ENCODE measurements at regions not wholly inside any gene's neighbourhood (a gene's known extent, or its start where the extent isn't known, plus 50 kb on each side); places are given as distances from the start of the nearest gene placed in this dataset.

DNA sequence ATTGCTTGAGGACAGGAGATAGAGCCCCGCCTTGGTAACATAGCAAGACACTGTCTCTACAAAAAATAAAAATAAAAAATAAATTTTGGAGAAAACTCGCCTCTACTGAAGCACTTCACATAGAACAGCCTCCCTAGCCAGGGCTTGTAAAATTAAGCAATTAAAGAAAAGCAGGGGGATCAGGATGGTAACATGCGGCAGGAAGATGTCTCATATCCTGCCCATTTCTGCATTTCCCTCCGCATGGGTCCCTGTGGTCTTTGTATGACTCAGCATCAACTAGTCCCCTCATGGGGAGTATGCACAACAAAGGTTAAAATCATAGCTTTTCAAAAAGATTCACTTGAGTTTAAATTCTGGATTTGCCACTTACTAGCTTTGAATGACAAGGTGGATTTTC is 379.0 kb downstream of the EPHA7 start:
- ATAC-seq (no peak), FAIRE-seq (no peak), DNase-seq (no peak)
- no peak for TF ChIP-seq CTCF (IDR thresholded peaks at IDR 0.05)
- no peaks in the 10 kb centered on the region for H3K9me3 ChIP-seq
- intact Hi-C loops (cut with DNase I), result no loop called here
- H3K36me3 ChIP-seq, result no peaks in the 10 kb centered on the region
- H3K4me1 ChIP-seq, result no peaks in the 10 kb centered on the region
- no peaks in the 10 kb centered on the region for H3K27me3 ChIP-seq
- H3K27ac ChIP-seq, result no peak overlapping the region
- H3K4me3 ChIP-seq, result no peak overlapping the region
- WGBS, 2 donors, result 71 to 84% methylated on average over 4 of the region's 4 CpGs

- no peaks in the 10 kb centered on the region for H3K9me3 ChIP-seq
Measured at GRCh38 chr6:93036835-93037234, 382.5 kb downstream of the EPHA7 start.

DNA sequence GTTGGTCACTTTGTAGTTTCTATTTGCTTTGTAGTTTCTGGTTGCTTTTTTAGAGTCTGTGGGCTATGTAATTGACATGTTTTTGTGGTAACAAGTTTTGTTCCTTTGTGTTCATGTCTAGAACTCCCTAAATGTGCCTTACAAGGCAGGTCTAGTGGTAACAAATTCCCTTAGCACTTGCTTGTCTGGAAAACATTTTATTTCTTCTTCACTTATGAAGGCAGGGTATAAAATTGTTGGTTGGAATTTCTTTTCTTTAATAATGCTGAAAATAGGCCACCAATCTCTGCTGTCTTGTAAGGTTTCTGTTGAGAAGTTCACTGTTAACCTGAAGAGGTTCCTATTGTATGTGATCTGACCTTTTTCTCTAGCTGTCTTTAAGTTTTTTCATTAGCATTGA is 383.6 kb downstream of the EPHA7 start:
- Histone ChIP-seq H3K4me1 (no peaks in the 10 kb centered on the region), H3K36me3 (no peaks in the 10 kb centered on the region), H3K27me3 (no peaks in the 10 kb centered on the region), H3K27ac (no peak overlapping the region), H3K9me3 (no peaks in the 10 kb centered on the region), H3K4me3 (no peak overlapping the region)
- no peak for TF ChIP-seq CTCF (IDR thresholded peaks at IDR 0.05)
- ATAC-seq (no peak), DNase-seq (no peak), FAIRE-seq (no peak)
- intact Hi-C loops (cut with DNase I), result no loop called here

More at GRCh38 chr6:93036835-93037234, 382.5 kb downstream of the EPHA7 start:
- DNase-seq, result no peak
- no peak for ATAC-seq
- FAIRE-seq, result no peak
- Histone ChIP-seq H3K4me1 (no peaks in the 10 kb centered on the region), H3K4me3 (no peak overlapping the region), H3K27me3 (no peaks in the 10 kb centered on the region), H3K36me3 (no peaks in the 10 kb centered on the region), H3K27ac (no peak overlapping the region)
- intact Hi-C loops (cut with DNase I), result no loop called here
- 89 to 100% methylated on average over 1 of the region's 1 CpG for WGBS, 2 donors
- no peak for TF ChIP-seq CTCF (IDR thresholded peaks at IDR 0.05)

DNA sequence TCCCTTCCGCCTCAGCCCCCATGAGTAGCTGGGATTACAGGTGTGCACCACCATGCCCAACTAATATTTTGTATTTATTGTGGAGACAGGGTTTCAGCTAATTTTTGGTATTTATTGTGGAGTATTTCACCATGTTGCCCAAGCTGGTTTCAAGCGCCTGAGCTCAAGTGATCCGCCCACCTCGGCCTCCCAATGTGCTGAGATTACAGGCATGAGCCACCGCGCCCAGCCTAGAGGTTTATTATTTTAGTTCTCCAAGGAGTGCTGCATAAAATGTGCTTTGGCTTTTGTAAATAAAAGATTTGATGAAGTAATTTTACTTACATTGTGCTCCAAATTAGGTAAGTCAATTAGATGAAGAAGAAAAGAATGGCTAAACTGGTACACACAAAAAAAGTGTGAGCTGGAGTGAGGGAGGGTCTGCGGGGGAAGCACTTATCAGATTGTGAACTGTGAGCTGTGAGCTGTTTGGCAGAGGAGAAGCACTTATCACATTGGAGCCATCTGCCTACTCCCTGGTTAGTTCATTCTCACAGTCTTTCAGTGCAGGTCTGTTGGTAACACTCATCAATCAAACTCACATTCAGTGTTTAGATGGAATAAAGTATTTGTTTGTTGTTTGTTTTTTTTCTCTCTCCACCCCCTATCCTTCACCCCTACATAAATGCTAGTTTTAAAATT is 398.0 kb downstream of the EPHA7 start:
- ATAC-seq (no peak), FAIRE-seq (no peak), DNase-seq (no peak)
- H3K36me3 ChIP-seq, result no peaks in the 10 kb centered on the region
- no peak overlapping the region for H3K27ac ChIP-seq
- TF ChIP-seq CTCF (IDR thresholded peaks at IDR 0.05), result no peak
- H3K9me3 ChIP-seq, result no peaks in the 10 kb centered on the region
- intact Hi-C loops (cut with DNase I), result no loop called here
- no peaks in the 10 kb centered on the region for H3K27me3 ChIP-seq
- no peaks in the 10 kb centered on the region for H3K4me1 ChIP-seq
- WGBS, 2 donors, result 63 to 76% methylated on average over 7 of the region's 7 CpGs
- no peak overlapping the region for H3K4me3 ChIP-seq

- H3K4me3 ChIP-seq, result no peak overlapping the region
- H3K36me3 ChIP-seq, result no peaks in the 10 kb centered on the region
- ATAC-seq (no peak), FAIRE-seq (no peak), DNase-seq (no peak)
- WGBS, 2 donors, result 47 to 50% methylated on average over 1 of the region's 1 CpG
- H3K4me1 ChIP-seq, result no peaks in the 10 kb centered on the region
- H3K27ac ChIP-seq, result no peak overlapping the region
- intact Hi-C loops (cut with DNase I), result no loop called here
- no peaks in the 10 kb centered on the region for H3K27me3 ChIP-seq
- no peaks in the 10 kb centered on the region for H3K9me3 ChIP-seq
- TF ChIP-seq CTCF (IDR thresholded peaks at IDR 0.05), result no peak
Measured at GRCh38 chr6:93017626-93018025, 401.7 kb downstream of the EPHA7 start.
